ENCODE measurements at regions not wholly inside any gene's neighbourhood (a gene's known extent, or its start where the extent isn't known, plus 50 kb on each side); places are given as distances from the start of the nearest gene placed in this dataset.
"Not testable (repeated sequence)": the region's sequence is repeated elsewhere in the genome, so short reads cannot be mapped to it uniquely, and the experiment has no call there.

GRCh38 chr10:83545901-83546391 is 593.4 kb upstream of the GHITM start:
- Mint-ChIP-seq H3K36me3 (no peaks in the 10 kb centered on the region), H3K27me3 (ENCODE audit: low read depth in 3 of 3) (no peaks in the 10 kb centered on the region), H3K9me3 (peaks cover 0 to 12% (median 0%) of the 10 kb centered on the region in 7 donors), H3K4me1 (no peaks in the 10 kb centered on the region), H3K27ac (no peak overlapping the region), H3K4me3 (no peak overlapping the region)
- DNase-seq = no peak
- Histone ChIP-seq H3K9ac (ENCODE audit: insufficient read depth, low read length, poor library complexity, severe bottlenecking) (no peak overlapping the region), H3K27ac (ENCODE audit: low read depth in 1 of 2, low read length in 2 of 2) (no peak overlapping the region), H3K4me2 (replicated peaks; ENCODE audit: extremely low read depth, low read length, poor library complexity, severe bottlenecking) (no peak overlapping the region), H3K4me3 (replicated peaks in 1 of 3; ENCODE audit: low read depth in 2 of 3, low read length in 3 of 3) (no peak overlapping the region), H3K9me3 (replicated peaks in 1 of 2; ENCODE audit: control insufficient read depth in 1 of 2, insufficient read depth in 1 of 2, low read length in 2 of 2) (peaks cover 0 to 5% of the 10 kb centered on the region in 2 donors), H2AFZ (ENCODE audit: insufficient read depth, low read depth, low read length, poor library complexity, severe bottlenecking) (no peak overlapping the region), H3K79me2 (ENCODE audit: insufficient read depth, low read length) (no peaks in the 10 kb centered on the region), H3K27me3 (ENCODE audit: control insufficient read depth in 2 of 2, insufficient read depth in 2 of 2, low read length in 2 of 2) (no peaks in the 10 kb centered on the region), H3K36me3 (replicated peaks in 1 of 2; ENCODE audit: control insufficient read depth in 1 of 2, insufficient read depth in 2 of 2, low read length in 2 of 2) (no peaks in the 10 kb centered on the region), H3K4me1 (ENCODE audit: control insufficient read depth in 1 of 2, insufficient read depth in 2 of 2, low read length in 2 of 2) (no peaks in the 10 kb centered on the region), H4K20me1 (ENCODE audit: insufficient read depth, low read length) (no peaks in the 10 kb centered on the region)
- no CpG with 5 or more reads among the region's 4 CpGs for WGBS (ENCODE audit: insufficient coverage)
- TF ChIP-seq CTCF (IDR thresholded peaks at IDR 0.05) = no peak
- intact Hi-C loops (cut with micrococcal nuclease) = no loop called here

- H3K36me3 ChIP-seq (replicated peaks in 1 of 2; ENCODE audit: control insufficient read depth in 1 of 2, insufficient read depth in 2 of 2, low read length in 2 of 2); H3K27me3 ChIP-seq (ENCODE audit: control insufficient read depth in 2 of 2, insufficient read depth in 2 of 2, low read length in 2 of 2); H3K9ac ChIP-seq (ENCODE audit: insufficient read depth, low read length, poor library complexity, severe bottlenecking); H3K4me3 Mint-ChIP-seq; H4K20me1 ChIP-seq (ENCODE audit: insufficient read depth, low read length); H3K4me1 Mint-ChIP-seq; H3K27ac ChIP-seq (ENCODE audit: low read depth in 1 of 2, low read length in 2 of 2); H3K4me3 ChIP-seq (replicated peaks in 1 of 3; ENCODE audit: low read depth in 2 of 3, low read length in 3 of 3); DNase-seq; H3K4me2 ChIP-seq (replicated peaks; ENCODE audit: extremely low read depth, low read length, poor library complexity, severe bottlenecking); H3K36me3 Mint-ChIP-seq; H3K4me1 ChIP-seq (ENCODE audit: control insufficient read depth in 1 of 2, insufficient read depth in 2 of 2, low read length in 2 of 2); H3K79me2 ChIP-seq (ENCODE audit: insufficient read depth, low read length); H3K27me3 Mint-ChIP-seq (ENCODE audit: low read depth in 3 of 3); H2AFZ ChIP-seq (ENCODE audit: insufficient read depth, low read depth, low read length, poor library complexity, severe bottlenecking); intact Hi-C loops (cut with micrococcal nuclease); H3K9me3 ChIP-seq (replicated peaks in 1 of 2; ENCODE audit: control insufficient read depth in 1 of 2, insufficient read depth in 1 of 2, low read length in 2 of 2): not testable (repeated sequence)
- WGBS (ENCODE audit: insufficient coverage) = no CpG with 5 or more reads among the region's 5 CpGs
- peak overlapping the region in 1 of 7 donors; percentile 57 for H3K27ac Mint-ChIP-seq
- H3K9me3 Mint-ChIP-seq = peaks cover 0 to 22% (median 4%) of the 10 kb centered on the region in 7 donors
Measured at GRCh38 chr10:83551190-83551589, 588.1 kb upstream of the GHITM start.

Measured in CD14-positive monocyte (primary cell).